A673 (cell line): ENCODE measurements at regions not wholly inside any gene's neighbourhood (a gene's known extent, or its start where the extent isn't known, plus 50 kb on each side); places are given as distances from the start of the nearest gene placed in this dataset.

Experiments used
- BruUV-seq: library from RNA; stranded (reverse); fragments of 400-500 nt; replicated peaks from 2 replicates; lab custom pipeline; 2021; lab: Mats Ljungman, UMichigan
- CTCF ChIA-PET: fragments of 300-600 bp; sonication (Branson Sonifier 250); formaldehyde crosslinking; loops from one replicate; lab custom pipeline; 2022; ENCODE audit warnings: antibody characterized with exemption; lab: Charles Lee
- POLR2A ChIA-PET: fragments of 300-600 bp; sonication (Branson Sonifier 250); formaldehyde crosslinking; loops from one replicate; lab custom pipeline; 2022; ENCODE audit warnings: antibody characterized with exemption; ENCODE audit not compliant: low non-redundant PET; lab: Charles Lee
- DNase-seq: peaks from one replicate; pipeline ENCODE4 v3.0.0-alpha.2; 2015; ENCODE audit warnings: low spot score
- H3K27ac ChIP-seq: fragments of 200-600 bp; sonication (generic); 2 replicates; pipeline ENCODE4 v1.5.1; 2016; ENCODE audit warnings: mixed run types, low read depth, mild to moderate bottlenecking, mixed read lengths, antibody characterized with exemption, low read length; ENCODE audit not compliant: poor library complexity, severe bottlenecking
- H3K27me3 ChIP-seq: fragments of 200-600 bp; sonication (generic); replicated peaks from 2 replicates; pipeline ENCODE4 v1.6.1; 2017; ENCODE audit warnings: mixed run types, low read depth, mild to moderate bottlenecking, mixed read lengths, antibody characterized with exemption, low read length; ENCODE audit not compliant: insufficient read depth, poor library complexity
- H3K36me3 ChIP-seq: fragments of 200-600 bp; sonication (generic); 2 replicates; pipeline ENCODE4 v1.6.1; 2016; ENCODE audit warnings: mixed run types, mild to moderate bottlenecking, mixed read lengths, antibody characterized with exemption, low read length; ENCODE audit not compliant: insufficient read depth, poor library complexity, severe bottlenecking
- H3K4me1 ChIP-seq: fragments of 200-600 bp; sonication (generic); 2 replicates; pipeline ENCODE4 v1.6.1; 2017; ENCODE audit warnings: mixed run types, mild to moderate bottlenecking, mixed read lengths, antibody characterized with exemption, low read length; ENCODE audit not compliant: insufficient read depth, poor library complexity, severe bottlenecking
- H3K4me3 ChIP-seq: fragments of 200-600 bp; sonication (generic); 2 replicates; pipeline ENCODE4 v1.5.1; 2016; ENCODE audit warnings: low read depth, mixed run types, mild to moderate bottlenecking, mixed read lengths, low read length; ENCODE audit not compliant: poor library complexity, severe bottlenecking
- H3K9me3 ChIP-seq: fragments of 200-600 bp; sonication (generic); 2 replicates; pipeline ENCODE4 v1.6.1; 2016; ENCODE audit warnings: mixed run types, low read depth, mild to moderate bottlenecking, mixed read lengths, antibody characterized with exemption, low read length; ENCODE audit not compliant: poor library complexity, severe bottlenecking
- CTCF ChIP-seq: fragments of 300-800, 200-600 bp; sonication (generic); conservative IDR thresholded peaks from 2 replicates; pipeline ENCODE4 v1.5.1; 2017; ENCODE audit warnings: low read depth, mild to moderate bottlenecking, antibody characterized with exemption, low read length, moderate library complexity, mixed read lengths
- EZH2 ChIP-seq: fragments of 200-600 bp; sonication (generic); IDR thresholded peaks from 2 replicates; pipeline ENCODE4 v1.6.1; 2017; ENCODE audit warnings: borderline replicate concordance, low read depth, mild to moderate bottlenecking, mixed read lengths, antibody characterized with exemption, low read length; ENCODE audit not compliant: poor library complexity, severe bottlenecking
- intact Hi-C: fragments of 100-400 bp; cut with micrococcal nuclease; formaldehyde crosslinking; loops from one replicate; pipeline ENCODE4 v1.10.0; 2022; ENCODE audit not compliant: unreplicated experiment

- intact Hi-C loops, result no loop called here
- POLR2A ChIA-PET, result no interaction called here
- TF ChIP-seq CTCF (no peak), EZH2 (no peak)
- H3K9me3 ChIP-seq, result no peaks in the 10 kb centered on the region
- DNase-seq, result no peak
- H3K4me1 ChIP-seq, result no peaks in the 10 kb centered on the region
- no peak overlapping the region for H3K4me3 ChIP-seq
- no peaks in the 10 kb centered on the region for H3K27me3 ChIP-seq
- BruUV-seq, result no TSS peak
- CTCF ChIA-PET, result no interaction called here
- no peaks in the 10 kb centered on the region for H3K36me3 ChIP-seq
- no peak overlapping the region for H3K27ac ChIP-seq
Measured at GRCh38 chr22:49189871-49190270, 637.8 kb downstream of the BRD1 start.

- TF ChIP-seq CTCF (no peak), EZH2 (no peak)
- ChIA-PET POLR2A (no interaction called here), CTCF (no interaction called here)
- no peak for DNase-seq
- peaks cover 8% of the 10 kb centered on the region for H3K4me1 ChIP-seq
- BruUV-seq, result no TSS peak
- intact Hi-C loops, result no loop called here
- H3K27me3 ChIP-seq, result no peaks in the 10 kb centered on the region
- no peak overlapping the region for H3K4me3 ChIP-seq
- no peaks in the 10 kb centered on the region for H3K36me3 ChIP-seq
- no peaks in the 10 kb centered on the region for H3K9me3 ChIP-seq
- no peak overlapping the region for H3K27ac ChIP-seq
Measured at GRCh38 chr22:49188591-49188990, 639.1 kb downstream of the BRD1 start.

GRCh38 chr22:49188091-49188490, 639.6 kb downstream of the BRD1 start:
- BruUV-seq, result no TSS peak
- intact Hi-C loops, result no loop called here
- Histone ChIP-seq H3K27ac (no peak overlapping the region), H3K27me3 (no peaks in the 10 kb centered on the region), H3K4me3 (no peak overlapping the region), H3K4me1 (peaks cover 8% of the 10 kb centered on the region), H3K9me3 (no peaks in the 10 kb centered on the region), H3K36me3 (no peaks in the 10 kb centered on the region)
- ChIA-PET POLR2A (no interaction called here), CTCF (no interaction called here)
- TF ChIP-seq CTCF (no peak), EZH2 (no peak)
- DNase-seq, result no peak
